ENCODE measurements at regions not wholly inside any gene's neighbourhood (a gene's known extent, or its start where the extent isn't known, plus 50 kb on each side); places are given as distances from the start of the nearest gene placed in this dataset.

- peaks cover 73% of the 10 kb centered on the region for H3K27me3 Mint-ChIP-seq (ENCODE audit: low read depth, unreplicated experiment)
- H3K36me3 ChIP-seq (ENCODE audit: insufficient read depth, low read length) = no peaks in the 10 kb centered on the region
- no peak overlapping the region for H3K4me2 ChIP-seq (ENCODE audit: low read length)
- no peaks in the 10 kb centered on the region for H3K36me3 Mint-ChIP-seq (ENCODE audit: low read depth, unreplicated experiment)
- no peaks in the 10 kb centered on the region for H3K9me3 ChIP-seq (ENCODE audit: insufficient read depth, low read depth, low read length)
- H3K4me3 Mint-ChIP-seq (ENCODE audit: unreplicated experiment) = no peak overlapping the region
- TF ChIP-seq EZH2 (IDR thresholded peaks at IDR 0.05; ENCODE audit: insufficient read depth, low read length) = no peak
- TF ChIP-seq CTCF (IDR thresholded peaks at IDR 0.05; ENCODE audit: insufficient read depth, low read depth, low read length) = no peak
- H4K20me1 ChIP-seq (ENCODE audit: insufficient read depth, low read length) = no peaks in the 10 kb centered on the region
- DNase-seq (ENCODE audit: low read depth) (no peak), FAIRE-seq (no peak)
- no peaks in the 10 kb centered on the region for H3K4me1 Mint-ChIP-seq (ENCODE audit: low read depth, unreplicated experiment)
- H3K79me2 ChIP-seq (ENCODE audit: insufficient read depth, low read length) = no peaks in the 10 kb centered on the region
- no peak overlapping the region for H3K27ac ChIP-seq (ENCODE audit: low read depth, low read length)
- peaks cover 2% of the 10 kb centered on the region for H3K27me3 ChIP-seq (ENCODE audit: insufficient read depth, low read length)
- H3K27ac Mint-ChIP-seq (ENCODE audit: unreplicated experiment) = no peak overlapping the region
- no peak overlapping the region for H3K9ac ChIP-seq (ENCODE audit: low read length)
- H3K4me3 ChIP-seq (ENCODE audit: insufficient read depth, low read depth, low read length) = no peak overlapping the region
- H2AFZ ChIP-seq (ENCODE audit: low read depth, low read length) = no peak overlapping the region
- H3K9me3 Mint-ChIP-seq (ENCODE audit: unreplicated experiment) = peaks cover 10% of the 10 kb centered on the region
- H3K4me1 ChIP-seq (ENCODE audit: insufficient read depth, low read length) = no peaks in the 10 kb centered on the region
Observed at GRCh38 chr1:30316056-30316455, 407.3 kb downstream of the MATN1 start.

- Histone ChIP-seq H2AFZ (ENCODE audit: low read depth, low read length) (no peak overlapping the region), H3K27me3 (ENCODE audit: insufficient read depth, low read length) (peaks cover 2% of the 10 kb centered on the region), H3K79me2 (ENCODE audit: insufficient read depth, low read length) (no peaks in the 10 kb centered on the region), H3K9me3 (ENCODE audit: insufficient read depth, low read depth, low read length) (no peaks in the 10 kb centered on the region), H3K9ac (ENCODE audit: low read length) (no peak overlapping the region), H3K36me3 (ENCODE audit: insufficient read depth, low read length) (no peaks in the 10 kb centered on the region), H3K4me1 (ENCODE audit: insufficient read depth, low read length) (no peaks in the 10 kb centered on the region), H3K4me3 (ENCODE audit: insufficient read depth, low read depth, low read length) (no peak overlapping the region), H3K4me2 (ENCODE audit: low read length) (no peak overlapping the region), H4K20me1 (ENCODE audit: insufficient read depth, low read length) (no peaks in the 10 kb centered on the region), H3K27ac (ENCODE audit: low read depth, low read length) (no peak overlapping the region)
- Mint-ChIP-seq H3K4me3 (ENCODE audit: unreplicated experiment) (no peak overlapping the region), H3K27ac (ENCODE audit: unreplicated experiment) (no peak overlapping the region), H3K27me3 (ENCODE audit: low read depth, unreplicated experiment) (peaks cover 71% of the 10 kb centered on the region), H3K4me1 (ENCODE audit: low read depth, unreplicated experiment) (no peaks in the 10 kb centered on the region), H3K36me3 (ENCODE audit: low read depth, unreplicated experiment) (no peaks in the 10 kb centered on the region), H3K9me3 (ENCODE audit: unreplicated experiment) (peaks cover 10% of the 10 kb centered on the region)
- FAIRE-seq (no peak), DNase-seq (ENCODE audit: low read depth) (no peak)
- no peak for TF ChIP-seq EZH2 (IDR thresholded peaks at IDR 0.05; ENCODE audit: insufficient read depth, low read length)
- no peak for TF ChIP-seq CTCF (IDR thresholded peaks at IDR 0.05; ENCODE audit: insufficient read depth, low read depth, low read length)
Observed at GRCh38 chr1:30315185-30315960, 408.0 kb downstream of the MATN1 start.

GRCh38 chr1:30314591-30314990, 408.8 kb downstream of the MATN1 start:
- Histone ChIP-seq H3K9ac (ENCODE audit: low read length) (no peak overlapping the region), H3K4me3 (ENCODE audit: insufficient read depth, low read depth, low read length) (no peak overlapping the region), H3K9me3 (ENCODE audit: insufficient read depth, low read depth, low read length) (no peaks in the 10 kb centered on the region), H3K79me2 (ENCODE audit: insufficient read depth, low read length) (no peaks in the 10 kb centered on the region), H4K20me1 (ENCODE audit: insufficient read depth, low read length) (no peaks in the 10 kb centered on the region), H3K36me3 (ENCODE audit: insufficient read depth, low read length) (no peaks in the 10 kb centered on the region), H2AFZ (ENCODE audit: low read depth, low read length) (no peak overlapping the region), H3K27me3 (ENCODE audit: insufficient read depth, low read length) (peaks cover 2% of the 10 kb centered on the region), H3K27ac (ENCODE audit: low read depth, low read length) (no peak overlapping the region), H3K4me2 (ENCODE audit: low read length) (no peak overlapping the region), H3K4me1 (ENCODE audit: insufficient read depth, low read length) (no peaks in the 10 kb centered on the region)
- Mint-ChIP-seq H3K36me3 (ENCODE audit: low read depth, unreplicated experiment) (no peaks in the 10 kb centered on the region), H3K27me3 (ENCODE audit: low read depth, unreplicated experiment) (peaks cover 68% of the 10 kb centered on the region), H3K4me3 (ENCODE audit: unreplicated experiment) (no peak overlapping the region), H3K9me3 (ENCODE audit: unreplicated experiment) (peaks cover 10% of the 10 kb centered on the region), H3K27ac (ENCODE audit: unreplicated experiment) (no peak overlapping the region), H3K4me1 (ENCODE audit: low read depth, unreplicated experiment) (no peaks in the 10 kb centered on the region)
- TF ChIP-seq CTCF (IDR thresholded peaks at IDR 0.05; ENCODE audit: insufficient read depth, low read depth, low read length) (no peak), EZH2 (IDR thresholded peaks at IDR 0.05; ENCODE audit: insufficient read depth, low read length) (no peak)
- DNase-seq (ENCODE audit: low read depth) (no peak), FAIRE-seq (no peak)
